HG02870 (cell line): ENCODE measurements at regions not wholly inside any gene's neighbourhood (a gene's known extent, or its start where the extent isn't known, plus 50 kb on each side); places are given as distances from the start of the nearest gene placed in this dataset.

Experiments
- ATAC-seq: cut with Tn5 transposase; IDR thresholded peaks from one replicate; pipeline ENCODE4 v1.9.1; 2021; ENCODE audit warnings: mild to moderate bottlenecking, moderate library complexity; ENCODE audit not compliant: unreplicated experiment

- ATAC-seq: no peak
These were observed 242.4 kb upstream of the CAMK1G start for GRCh38 chr1:209341146-209341545.

DNA sequence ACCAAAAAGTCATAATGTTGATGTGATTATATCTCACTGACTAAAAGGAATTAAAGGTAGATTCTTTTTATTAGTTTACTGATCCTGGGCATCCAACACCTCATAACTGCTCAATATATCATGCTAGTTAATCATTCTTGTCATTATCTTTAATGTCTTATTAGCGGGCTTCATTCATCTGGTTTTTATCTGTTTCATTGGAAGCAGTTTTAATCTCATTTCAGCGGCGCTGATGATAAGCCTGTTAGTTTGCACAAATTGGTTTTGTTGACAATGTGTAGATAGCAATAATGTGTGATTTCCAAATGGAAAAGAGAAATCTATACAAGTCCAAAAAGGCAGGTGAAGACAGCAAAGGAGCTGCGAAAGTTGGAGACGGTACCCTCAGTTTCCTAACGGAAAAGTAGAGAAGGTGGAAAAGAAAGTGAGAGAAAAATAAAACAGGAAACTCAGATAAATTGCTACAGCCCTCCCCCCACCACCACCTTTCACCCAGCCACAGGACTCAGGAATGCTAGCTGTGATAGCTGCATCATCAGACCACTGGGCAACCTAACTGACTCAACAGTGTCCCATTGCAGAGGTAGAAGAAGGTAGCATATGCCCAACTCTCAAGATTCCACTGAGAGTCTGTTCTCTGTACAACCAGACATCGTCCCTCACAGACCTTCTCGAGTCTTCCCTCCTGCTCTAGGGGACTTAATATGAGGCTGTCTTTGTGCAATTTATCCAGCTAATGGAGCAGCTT, 241.7 kb upstream of the CAMK1G start:
- no peak for ATAC-seq

- ATAC-seq: no peak
These were observed 240.9 kb upstream of the CAMK1G start for GRCh38 chr1:209342441-209343175.

DNA sequence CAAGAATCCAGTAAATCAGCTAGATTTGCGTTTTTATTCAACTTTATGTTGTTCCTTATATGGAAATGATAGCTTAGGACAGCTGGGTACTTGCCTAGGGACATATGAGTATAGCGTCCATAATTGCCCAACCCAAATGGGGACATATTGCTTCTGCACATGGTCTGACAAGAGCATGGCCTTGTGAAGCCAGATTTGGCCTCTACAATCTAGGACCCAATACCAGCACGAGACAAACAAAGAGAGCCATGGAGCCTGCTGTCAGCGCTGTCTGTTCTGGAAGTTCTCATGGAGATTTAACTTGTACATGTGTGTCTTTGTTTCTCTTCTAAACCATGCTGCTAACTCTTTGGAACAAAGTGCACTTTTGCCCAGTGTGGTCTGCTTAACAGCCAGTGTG, 240.0 kb upstream of the CAMK1G start:
- no peak for ATAC-seq

GRCh38 chr1:209344156-209344555, 239.4 kb upstream of the CAMK1G start:
- ATAC-seq: no peak

GRCh38 chr1:209349363-209350308, 233.9 kb upstream of the CAMK1G start:
- ATAC-seq: no peak

DNA sequence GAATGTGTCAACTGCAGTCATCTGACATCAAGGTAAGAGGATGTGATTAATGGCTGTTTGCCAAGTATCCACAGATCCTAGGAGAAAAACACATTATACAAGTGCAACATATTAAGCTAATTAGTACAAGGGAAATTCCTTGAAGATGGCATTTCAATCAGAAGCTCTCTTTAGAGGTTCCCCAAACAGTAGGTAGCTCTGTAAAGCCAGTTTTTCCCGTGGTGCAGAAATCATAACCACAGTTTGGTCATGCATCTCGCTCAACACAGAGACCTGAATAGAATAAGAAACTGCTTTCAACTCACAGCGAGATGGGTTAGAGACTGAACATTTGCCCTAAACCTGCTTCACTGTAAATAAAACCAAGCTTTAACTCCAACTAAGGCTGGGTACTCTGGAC, 230.5 kb upstream of the CAMK1G start:
- ATAC-seq: no peak

DNA sequence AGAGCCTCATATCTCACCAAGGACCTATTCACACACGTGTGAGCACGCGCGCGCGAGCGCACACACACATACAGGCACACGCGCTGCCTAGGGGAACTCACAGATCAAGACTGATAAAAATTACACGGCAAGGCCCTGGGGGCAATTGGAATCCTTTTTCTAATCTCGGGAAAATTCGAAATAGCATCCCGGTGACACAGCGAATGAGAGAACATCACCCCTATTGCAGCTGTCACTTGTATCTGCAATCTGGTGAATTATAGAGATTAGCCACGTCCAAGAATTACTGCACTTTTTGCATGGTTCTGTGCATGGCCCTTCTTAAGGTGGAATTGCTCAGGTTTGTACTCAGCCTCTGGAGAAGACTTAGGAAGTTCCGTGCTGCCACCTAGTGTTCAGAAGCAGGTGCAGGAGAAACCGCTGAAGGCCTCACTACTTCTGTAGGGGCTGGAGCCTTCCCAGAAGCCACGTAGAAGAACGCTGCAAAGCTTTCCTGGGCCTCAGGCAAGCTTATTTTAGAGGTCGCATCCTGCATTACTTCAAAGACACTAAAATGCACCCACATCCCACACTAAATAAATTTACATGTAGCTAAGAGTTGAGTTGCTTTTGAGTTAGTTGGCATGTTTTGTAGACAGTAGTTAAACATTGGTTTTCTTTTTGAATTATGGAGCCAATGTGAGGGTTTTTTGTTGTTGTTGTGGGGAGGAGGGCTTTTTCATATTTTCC, 229.2 kb upstream of the CAMK1G start:
- ATAC-seq: peak; percentile 83

DNA sequence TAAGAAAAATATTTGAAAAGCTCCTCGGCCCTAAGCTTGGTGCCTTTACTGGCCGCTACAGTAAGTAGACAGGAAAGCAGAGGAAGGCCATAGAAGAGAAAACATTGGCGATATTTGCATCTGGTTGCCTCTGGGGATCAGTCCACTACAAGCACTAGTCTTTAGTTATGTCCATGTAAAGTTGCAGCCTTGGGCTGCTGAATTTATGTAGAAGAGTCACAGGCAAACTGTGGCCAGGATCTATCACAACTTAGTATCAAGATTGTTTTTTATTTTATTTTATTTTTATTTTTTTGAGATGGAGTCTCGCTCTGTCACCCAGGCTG, 228.7 kb upstream of the CAMK1G start:
- no peak for ATAC-seq

DNA sequence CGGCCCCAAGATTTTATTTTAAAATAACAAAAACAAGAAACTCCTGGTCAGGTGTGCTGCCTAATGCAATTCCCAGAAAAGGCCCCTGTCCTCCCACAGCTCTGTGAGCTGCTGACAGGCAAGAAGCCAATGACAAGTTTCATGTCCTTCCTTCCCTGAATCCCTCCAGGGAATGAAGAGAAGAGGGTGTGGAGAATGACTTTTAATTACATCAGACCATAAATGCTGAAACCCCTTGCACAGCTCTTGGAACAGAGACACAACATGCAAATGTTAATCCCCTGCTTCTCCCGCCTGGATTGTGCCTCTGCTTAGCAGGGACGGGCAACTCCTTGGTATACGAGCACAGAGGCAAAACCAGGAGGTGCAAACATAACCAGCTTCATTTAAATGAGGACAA, 228.1 kb upstream of the CAMK1G start:
- no peak for ATAC-seq

- ATAC-seq: no peak
These were observed 226.5 kb upstream of the CAMK1G start for GRCh38 chr1:209356976-209357377.

DNA sequence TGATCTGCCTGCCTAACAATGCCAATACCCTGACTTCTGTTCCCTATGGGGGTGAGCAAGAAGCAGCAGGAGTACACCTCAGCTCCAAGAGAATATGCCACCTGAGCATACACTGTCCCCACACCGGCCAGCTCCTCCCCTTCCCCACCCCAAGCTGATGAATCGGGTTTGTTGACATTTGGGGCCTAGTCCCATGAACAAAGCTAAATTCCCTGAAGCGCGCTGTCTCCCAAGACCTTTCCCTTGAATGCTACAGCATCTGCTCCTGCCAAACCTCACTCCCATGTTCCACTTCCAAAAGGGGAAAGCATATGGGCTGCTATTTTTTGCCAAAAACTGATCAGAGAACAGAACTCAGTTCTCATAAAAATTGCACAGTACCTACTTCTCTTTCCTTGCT, 220.4 kb upstream of the CAMK1G start:
- ATAC-seq: no peak

DNA sequence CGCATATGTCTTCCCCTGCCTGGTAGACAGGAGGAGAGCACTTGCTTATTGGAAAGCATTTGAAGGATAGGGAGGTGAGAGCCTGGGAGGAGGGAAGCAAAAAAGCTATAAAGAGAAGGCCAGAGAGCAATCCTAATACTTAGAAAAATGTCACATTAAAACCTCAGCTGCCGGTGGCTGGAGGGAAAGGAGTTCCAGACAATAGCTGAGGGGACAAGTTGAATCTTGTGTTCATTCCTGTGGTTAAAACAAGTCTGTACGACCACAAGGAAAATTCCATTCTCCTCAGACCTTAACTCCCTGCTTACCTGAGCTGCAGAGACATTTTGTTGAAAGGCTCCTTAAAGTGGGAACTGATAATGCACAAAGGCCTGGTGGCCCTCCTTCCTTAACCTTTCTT, 218.8 kb upstream of the CAMK1G start:
- ATAC-seq: no peak

- no peak for ATAC-seq
These were observed 216.3 kb upstream of the CAMK1G start for GRCh38 chr1:209367061-209367772.

GRCh38 chr1:209368864-209369598, 214.5 kb upstream of the CAMK1G start:
- ATAC-seq: no peak

DNA sequence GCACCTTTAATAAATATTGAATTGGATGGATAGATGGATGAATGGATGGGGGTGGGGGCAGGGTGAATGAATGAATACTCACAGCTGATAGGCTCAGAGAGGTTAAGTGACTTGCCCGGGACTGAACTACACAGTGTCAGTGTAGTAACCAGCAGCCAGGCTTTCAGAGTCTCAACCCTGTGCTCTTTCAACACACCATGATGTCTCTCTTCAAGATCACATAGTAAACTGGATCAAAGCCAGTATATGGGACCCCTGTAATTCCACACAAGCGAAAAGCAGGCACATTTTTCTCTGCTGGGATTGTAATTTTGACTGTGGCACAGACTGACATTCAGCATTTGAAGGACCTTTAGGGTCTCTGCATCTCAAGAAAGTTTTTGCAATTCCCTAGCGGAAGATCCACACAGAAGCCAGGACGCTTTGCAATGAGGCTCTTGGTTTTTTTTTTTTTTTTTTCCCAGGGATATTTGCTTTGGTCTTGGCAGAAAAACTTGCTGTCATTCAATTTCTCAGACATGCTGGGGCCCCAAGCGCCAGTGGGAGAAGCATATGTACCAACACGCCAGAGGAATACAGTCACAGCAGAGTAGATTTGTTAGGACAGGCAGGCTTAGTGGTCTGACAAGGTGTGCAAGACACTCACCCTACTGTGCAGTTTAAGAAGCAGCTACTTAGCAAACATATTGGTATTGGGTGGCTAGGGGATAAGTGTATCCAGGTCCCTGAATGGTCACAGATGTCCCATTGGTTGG, 213.1 kb upstream of the CAMK1G start:
- no peak for ATAC-seq

- ATAC-seq: no peak
These were observed 208.4 kb upstream of the CAMK1G start for GRCh38 chr1:209375097-209375496.

GRCh38 chr1:209375671-209376365, 207.7 kb upstream of the CAMK1G start:
- no peak for ATAC-seq
